Spleen (tissue), 3 donors: ENCODE measurements at regions not wholly inside any gene's neighbourhood (a gene's known extent, or its start where the extent isn't known, plus 50 kb on each side); places are given as distances from the start of the nearest gene placed in this dataset.

ENCODE experiments used
- POLR2A ChIP-seq, 3 donors: fragments of 450-650 bp; IDR thresholded peaks; one replicate each; pipeline ENCODE4 v1.5.1; 2017; ENCODE audit warnings: antibody characterized with exemption in 3 of 3, mild to moderate bottlenecking in 1 of 3
- POLR2AphosphoS5 ChIP-seq, 3 donors: sonication (generic); formaldehyde crosslinking; IDR thresholded peaks; one replicate each; pipeline ENCODE4 v1.5.1; 2017; ENCODE audit warnings: antibody characterized with exemption in 3 of 3

- TF ChIP-seq POLR2A (IDR thresholded peaks at IDR 0.05) (no peak), POLR2AphosphoS5 (IDR thresholded peaks at IDR 0.05) (no peak)
Observed at GRCh38 chrY:11293392-11293791, 1407.6 kb upstream of the USP9Y start.
